Liver (tissue), 8 donors: ENCODE measurements at regions not wholly inside any gene's neighbourhood (a gene's known extent, or its start where the extent isn't known, plus 50 kb on each side); places are given as distances from the start of the nearest gene placed in this dataset.

Source experiments
- DNase-seq: peaks from one replicate; pipeline ENCODE4 v3.0.0-alpha.2; 2017; ENCODE audit warnings: low spot score
- H3K27ac ChIP-seq, 2 donors: one replicate each; pipeline ENCODE4 v1.7.0; 2013; ENCODE audit warnings: inconsistent platforms in 2 of 2, low read length in 2 of 2, control low read depth in 1 of 2, low read depth in 1 of 2, mild to moderate bottlenecking in 1 of 2
- H3K27me3 ChIP-seq, 4 donors: one replicate each; pipeline versions ENCODE4 v1.6.1 to v1.7.0; 2013; ENCODE audit warnings: low read length in 3 of 4, inconsistent platforms in 1 of 4, mild to moderate bottlenecking in 1 of 4, moderate library complexity in 1 of 4; ENCODE audit not compliant: control insufficient read depth in 4 of 4, insufficient read depth in 4 of 4
- H3K36me3 ChIP-seq, 4 donors: one replicate each; pipeline versions ENCODE4 v1.6.1 to v1.7.0; 2013; ENCODE audit warnings: low read length in 3 of 4, mild to moderate bottlenecking in 3 of 4, low read depth in 1 of 4, moderate library complexity in 1 of 4; ENCODE audit not compliant: control insufficient read depth in 4 of 4, insufficient read depth in 3 of 4
- H3K4me1 ChIP-seq, 4 donors: one replicate each; pipeline versions ENCODE4 v1.6.1 to v1.7.0; 2013; ENCODE audit warnings: low read length in 3 of 4, mild to moderate bottlenecking in 3 of 4, moderate library complexity in 1 of 4; ENCODE audit not compliant: control insufficient read depth in 4 of 4, insufficient read depth in 4 of 4
- H3K4me3 ChIP-seq, 3 donors: one replicate each; pipeline versions ENCODE4 v1.6.1 to v1.7.0; 2013; ENCODE audit warnings: low read length in 3 of 3, control low read depth in 1 of 3, low read depth in 1 of 3, mild to moderate bottlenecking in 1 of 3
- H3K9ac ChIP-seq, 2 donors: one replicate each; pipeline ENCODE4 v1.7.0; 2013; ENCODE audit warnings: low read length in 2 of 2, mild to moderate bottlenecking in 2 of 2, moderate library complexity in 2 of 2, control low read depth in 1 of 2, low read depth in 1 of 2
- H3K9me3 ChIP-seq, 4 donors: one replicate each; pipeline versions ENCODE4 v1.6.1 to v1.7.0; 2013; ENCODE audit warnings: low read length in 3 of 4; ENCODE audit not compliant: control insufficient read depth in 4 of 4
- EGR1 ChIP-seq, 2 donors: IDR thresholded peaks; 2 replicates each; pipeline ENCODE4 v1.6.1; 2016 to 2018; ENCODE audit warnings: antibody characterized with exemption in 2 of 2, low read depth in 2 of 2
- FOXA1 ChIP-seq: IDR thresholded peaks from 2 replicates; pipeline ENCODE4 v1.6.1; 2016; ENCODE audit warnings: antibody characterized with exemption
- FOXA2 ChIP-seq: IDR thresholded peaks from 2 replicates; pipeline ENCODE4 v1.6.1; 2016; ENCODE audit warnings: antibody characterized with exemption
- GABPA ChIP-seq, 2 donors: IDR thresholded peaks in 1 of 2; conservative IDR thresholded peaks in 1 of 2; 2 replicates each; pipeline ENCODE4 v1.6.1; 2016; ENCODE audit warnings: antibody characterized with exemption in 2 of 2, mild to moderate bottlenecking in 1 of 2, moderate library complexity in 1 of 2
- HNF4A ChIP-seq, 2 donors: conservative IDR thresholded peaks; 2 replicates each; pipeline ENCODE4 v1.6.1; 2016; ENCODE audit warnings: antibody characterized with exemption in 2 of 2, mild to moderate bottlenecking in 2 of 2
- HNF4G ChIP-seq: IDR thresholded peaks from 2 replicates; pipeline ENCODE4 v1.6.1; 2016; ENCODE audit warnings: antibody characterized with exemption
- NR2F2 ChIP-seq: IDR thresholded peaks from 2 replicates; pipeline ENCODE4 v1.6.1; 2016; ENCODE audit warnings: antibody characterized with exemption
- RAD21 ChIP-seq, 2 donors: IDR thresholded peaks; 2 replicates each; pipeline ENCODE4 v1.6.1; 2016; ENCODE audit warnings: antibody characterized with exemption in 2 of 2, mild to moderate bottlenecking in 2 of 2
- RXRA ChIP-seq, 2 donors: IDR thresholded peaks; 2 replicates each; pipeline ENCODE4 v1.6.1; 2017 to 2018; ENCODE audit warnings: antibody characterized with exemption in 2 of 2, mild to moderate bottlenecking in 1 of 2
- SP1 ChIP-seq: IDR thresholded peaks from 2 replicates; pipeline ENCODE4 v1.6.1; 2018; ENCODE audit warnings: antibody characterized with exemption, mild to moderate bottlenecking
- YY1 ChIP-seq: IDR thresholded peaks from 2 replicates; pipeline ENCODE4 v1.6.1; 2016; ENCODE audit warnings: antibody characterized with exemption, mild to moderate bottlenecking
- WGBS: extraction: QIAGEN DNeasy Blood & Tissue Kit; methylation state at CpG from one replicate; pipeline ENCODE4 v1.1.7; 2013; 5-methylcytosine and 5-hydroxymethylcytosine counted together
- TF ChIP-seq, protein P1 (sequence below): IDR thresholded peaks from 2 replicates; pipeline ENCODE4 v1.6.1; 2016; ENCODE audit warnings: antibody characterized with exemption
- TF ChIP-seq, protein P2 (sequence below): IDR thresholded peaks from 2 replicates; pipeline ENCODE4 v1.6.1; 2016; ENCODE audit warnings: antibody characterized with exemption
- TF ChIP-seq, protein P3 (sequence below): fragments of 150-350 bp; IDR thresholded peaks from 2 replicates; pipeline ENCODE4 v1.5.1; 2017; ENCODE audit warnings: improper control_type of control experiment, low read depth, low read length; ENCODE audit not compliant: missing input control
- donor health status: healthy.
- donor health status: healthy.
- donor health status: healthy.
- donor health status: healthy.
- donor health status: healthy.

DNA sequence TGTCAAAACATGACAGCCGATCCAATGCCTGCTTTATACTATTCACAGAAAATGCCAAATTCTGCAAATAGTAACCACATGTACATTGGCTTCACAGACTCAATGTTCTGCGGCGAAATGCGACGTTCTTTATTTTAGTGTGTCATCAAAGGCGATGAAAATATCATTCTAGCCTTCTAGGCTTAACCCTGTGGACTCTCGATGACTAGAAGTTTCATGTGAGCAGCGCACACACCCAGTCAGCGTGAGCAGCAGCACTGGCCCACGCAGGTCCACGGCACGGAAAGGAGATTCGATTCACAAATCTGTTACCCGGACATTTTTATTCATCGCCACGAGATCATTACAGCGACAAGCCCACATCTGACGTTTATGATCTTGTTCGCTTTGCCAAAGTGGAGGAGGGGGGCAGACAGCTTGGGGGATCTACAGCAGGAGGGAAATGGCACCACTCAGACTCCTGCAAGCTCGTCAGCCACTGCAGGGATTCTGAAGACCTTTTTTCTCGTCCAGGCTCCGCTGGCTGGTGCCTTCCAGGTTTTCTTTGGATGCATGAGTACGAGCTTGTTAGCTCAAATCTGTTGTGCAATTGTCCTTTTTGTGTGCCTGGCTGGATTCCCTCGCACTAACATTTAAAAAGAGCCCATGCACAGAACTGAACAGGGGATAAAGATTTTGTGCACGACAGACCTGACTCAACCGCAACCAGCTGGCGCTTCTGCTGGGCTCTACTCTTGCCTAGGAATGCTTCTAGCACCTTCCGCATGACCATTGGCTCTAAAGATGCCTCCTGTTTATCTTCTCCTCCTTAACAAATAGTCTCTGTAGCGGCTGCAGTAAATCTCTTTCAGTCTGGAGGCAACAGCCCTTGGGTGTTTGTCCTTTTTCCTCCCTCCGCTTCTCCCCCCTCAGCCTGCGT lies 938.4 kb downstream of the MCTP2 start:
- no peak overlapping the region for H3K27ac ChIP-seq
- peaks cover 0 to 2% (median 0%) of the 10 kb centered on the region in 4 donors for H3K27me3 ChIP-seq
- H3K9ac ChIP-seq: no peak overlapping the region
- TF ChIP-seq HNF4G: no peak
- TF ChIP-seq RAD21 (IDR thresholded peaks at IDR 0.05): no peak
- TF ChIP-seq SP1: no peak
- no peak for TF ChIP-seq RXRA (IDR thresholded peaks at IDR 0.05)
- no peak for TF ChIP-seq GABPA (IDR thresholded peaks at IDR 0.05 in 1 of 2, conservative IDR thresholded peaks at IDR 0.05 in 1 of 2)
- no peak for TF ChIP-seq FOXA1
- no peak for TF ChIP-seq NR2F2
- no peak for TF ChIP-seq EGR1 (IDR thresholded peaks at IDR 0.05; ENCODE audit: low read depth in 2 of 2)
- H3K4me3 ChIP-seq: no peak overlapping the region
- DNase-seq: no peak
- no peaks in the 10 kb centered on the region for H3K36me3 ChIP-seq
- 59% methylated on average over 31 of the region's 31 CpGs for WGBS
- no peaks in the 10 kb centered on the region for H3K4me1 ChIP-seq
- H3K9me3 ChIP-seq: no peaks in the 10 kb centered on the region

DNA sequence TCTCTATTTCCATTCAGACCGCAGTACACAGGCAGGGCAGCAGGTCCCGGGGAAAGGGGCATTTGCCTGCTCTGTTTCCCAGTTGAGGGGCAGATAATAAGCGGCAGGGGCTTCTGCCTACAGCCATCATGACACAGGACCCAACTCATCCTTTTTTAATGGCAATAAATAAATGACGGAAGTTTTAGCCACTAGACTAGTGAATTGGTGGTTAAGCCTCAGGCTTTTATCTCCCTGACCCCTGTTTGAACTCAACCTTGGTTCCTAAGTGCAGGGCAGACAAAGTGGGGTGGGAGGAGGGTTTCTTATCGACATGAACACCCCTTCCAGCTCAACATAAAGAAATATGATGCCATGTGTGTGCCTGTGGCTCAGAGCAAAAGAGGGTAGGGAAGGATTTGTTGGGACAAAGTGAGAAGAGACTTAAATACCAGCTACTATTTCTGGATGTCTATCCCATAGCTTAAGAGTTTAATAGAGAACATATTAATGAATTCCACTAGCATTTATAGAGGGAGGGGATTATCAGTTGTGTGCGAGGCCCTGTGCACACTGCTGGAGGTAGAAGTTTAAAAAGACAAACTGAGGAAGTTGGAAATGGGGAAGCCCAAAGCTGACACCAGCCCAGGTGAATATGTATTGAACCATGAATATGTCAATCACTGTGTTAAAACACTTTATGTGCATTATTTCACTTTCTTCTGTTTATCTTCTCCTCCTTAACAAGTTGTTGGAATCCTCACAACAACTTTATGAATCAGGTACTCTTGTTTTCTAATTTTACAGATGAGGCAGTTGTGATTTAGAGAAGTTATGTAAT lies 939.4 kb downstream of the MCTP2 start:
- Histone ChIP-seq H3K9ac (no peak overlapping the region), H3K4me1 (no peaks in the 10 kb centered on the region), H3K9me3 (no peaks in the 10 kb centered on the region), H3K36me3 (no peaks in the 10 kb centered on the region), H3K4me3 (no peak overlapping the region), H3K27me3 (peaks cover 0 to 2% (median 0%) of the 10 kb centered on the region in 4 donors), H3K27ac (no peak overlapping the region)
- DNase-seq: no peak
- TF ChIP-seq FOXA2 (no peak), RXRA (IDR thresholded peaks at IDR 0.05) (no peak), HNF4G (no peak), RAD21 (IDR thresholded peaks at IDR 0.05) (no peak), SP1 (no peak), HNF4A (conservative IDR thresholded peaks at IDR 0.05) (no peak), GABPA (IDR thresholded peaks at IDR 0.05 in 1 of 2, conservative IDR thresholded peaks at IDR 0.05 in 1 of 2) (no peak)
- TF ChIP-seq, protein P1, sequence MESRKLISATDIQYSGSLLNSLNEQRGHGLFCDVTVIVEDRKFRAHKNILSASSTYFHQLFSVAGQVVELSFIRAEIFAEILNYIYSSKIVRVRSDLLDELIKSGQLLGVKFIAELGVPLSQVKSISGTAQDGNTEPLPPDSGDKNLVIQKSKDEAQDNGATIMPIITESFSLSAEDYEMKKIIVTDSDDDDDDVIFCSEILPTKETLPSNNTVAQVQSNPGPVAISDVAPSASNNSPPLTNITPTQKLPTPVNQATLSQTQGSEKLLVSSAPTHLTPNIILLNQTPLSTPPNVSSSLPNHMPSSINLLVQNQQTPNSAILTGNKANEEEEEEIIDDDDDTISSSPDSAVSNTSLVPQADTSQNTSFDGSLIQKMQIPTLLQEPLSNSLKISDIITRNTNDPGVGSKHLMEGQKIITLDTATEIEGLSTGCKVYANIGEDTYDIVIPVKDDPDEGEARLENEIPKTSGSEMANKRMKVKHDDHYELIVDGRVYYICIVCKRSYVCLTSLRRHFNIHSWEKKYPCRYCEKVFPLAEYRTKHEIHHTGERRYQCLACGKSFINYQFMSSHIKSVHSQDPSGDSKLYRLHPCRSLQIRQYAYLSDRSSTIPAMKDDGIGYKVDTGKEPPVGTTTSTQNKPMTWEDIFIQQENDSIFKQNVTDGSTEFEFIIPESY: no peak
- 26% methylated on average over 6 of the region's 6 CpGs for WGBS

DNA sequence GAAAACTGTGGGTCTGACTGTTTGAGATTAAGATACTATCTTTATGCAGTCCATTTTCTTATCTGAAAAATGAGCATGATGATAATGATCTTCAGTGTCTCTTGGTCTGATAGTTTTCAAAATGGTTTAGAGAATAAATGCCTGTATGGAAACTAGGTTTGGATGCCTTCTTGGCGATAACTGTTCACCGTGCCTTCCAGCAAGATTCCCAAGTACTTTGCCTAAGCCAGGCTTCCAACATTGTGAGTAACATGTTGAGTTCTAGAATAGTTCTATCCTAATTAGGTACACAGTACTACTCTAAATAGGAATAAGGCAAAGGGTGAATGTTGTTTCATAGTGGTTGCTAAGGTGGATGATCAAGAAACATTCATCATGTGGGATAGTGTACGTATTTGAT lies 940.2 kb downstream of the MCTP2 start:
- Histone ChIP-seq H3K9ac (no peak overlapping the region), H3K27ac (no peak overlapping the region), H3K27me3 (peaks cover 0 to 2% (median 0%) of the 10 kb centered on the region in 4 donors), H3K4me1 (no peaks in the 10 kb centered on the region), H3K4me3 (no peak overlapping the region), H3K36me3 (no peaks in the 10 kb centered on the region), H3K9me3 (no peaks in the 10 kb centered on the region)
- DNase-seq: no peak
- TF ChIP-seq, protein P1: no peak
- TF ChIP-seq, protein P2, sequence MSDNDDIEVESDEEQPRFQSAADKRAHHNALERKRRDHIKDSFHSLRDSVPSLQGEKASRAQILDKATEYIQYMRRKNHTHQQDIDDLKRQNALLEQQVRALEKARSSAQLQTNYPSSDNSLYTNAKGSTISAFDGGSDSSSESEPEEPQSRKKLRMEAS: no peak
- TF ChIP-seq YY1 (no peak), FOXA1 (no peak), NR2F2 (no peak), HNF4G (no peak), FOXA2 (no peak)
- TF ChIP-seq, protein P3, sequence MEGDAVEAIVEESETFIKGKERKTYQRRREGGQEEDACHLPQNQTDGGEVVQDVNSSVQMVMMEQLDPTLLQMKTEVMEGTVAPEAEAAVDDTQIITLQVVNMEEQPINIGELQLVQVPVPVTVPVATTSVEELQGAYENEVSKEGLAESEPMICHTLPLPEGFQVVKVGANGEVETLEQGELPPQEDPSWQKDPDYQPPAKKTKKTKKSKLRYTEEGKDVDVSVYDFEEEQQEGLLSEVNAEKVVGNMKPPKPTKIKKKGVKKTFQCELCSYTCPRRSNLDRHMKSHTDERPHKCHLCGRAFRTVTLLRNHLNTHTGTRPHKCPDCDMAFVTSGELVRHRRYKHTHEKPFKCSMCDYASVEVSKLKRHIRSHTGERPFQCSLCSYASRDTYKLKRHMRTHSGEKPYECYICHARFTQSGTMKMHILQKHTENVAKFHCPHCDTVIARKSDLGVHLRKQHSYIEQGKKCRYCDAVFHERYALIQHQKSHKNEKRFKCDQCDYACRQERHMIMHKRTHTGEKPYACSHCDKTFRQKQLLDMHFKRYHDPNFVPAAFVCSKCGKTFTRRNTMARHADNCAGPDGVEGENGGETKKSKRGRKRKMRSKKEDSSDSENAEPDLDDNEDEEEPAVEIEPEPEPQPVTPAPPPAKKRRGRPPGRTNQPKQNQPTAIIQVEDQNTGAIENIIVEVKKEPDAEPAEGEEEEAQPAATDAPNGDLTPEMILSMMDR: no peak
- WGBS: 92% methylated on average over 3 of the region's 3 CpGs
